HG03039 (cell line): ENCODE measurements at regions not wholly inside any gene's neighbourhood (a gene's known extent, or its start where the extent isn't known, plus 50 kb on each side); places are given as distances from the start of the nearest gene placed in this dataset.

Experiments
- ATAC-seq: cut with Tn5 transposase; IDR thresholded peaks from one replicate; pipeline ENCODE4 v1.9.1; 2021; ENCODE audit warnings: mild to moderate bottlenecking, moderate library complexity; ENCODE audit not compliant: unreplicated experiment

DNA sequence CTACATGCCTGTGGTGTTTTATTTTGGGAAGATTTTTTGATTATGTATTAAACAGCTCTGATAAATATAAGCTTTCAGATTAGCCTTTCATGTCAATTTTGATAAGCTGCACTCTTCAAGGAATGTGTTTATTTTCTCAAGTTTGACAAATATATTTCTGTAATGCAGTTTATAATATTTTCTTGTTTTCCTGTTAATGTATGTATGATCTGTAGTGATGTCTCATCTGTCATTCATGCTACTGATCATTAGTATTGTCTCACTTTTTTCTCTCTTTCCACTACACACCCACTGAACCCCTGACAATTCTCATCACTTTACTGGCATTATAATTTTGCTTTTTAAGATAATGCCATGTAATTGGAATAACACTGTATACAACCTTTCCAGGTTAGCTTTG lies 100.9 kb downstream of the TMEM18 start:
- no peak for ATAC-seq

DNA sequence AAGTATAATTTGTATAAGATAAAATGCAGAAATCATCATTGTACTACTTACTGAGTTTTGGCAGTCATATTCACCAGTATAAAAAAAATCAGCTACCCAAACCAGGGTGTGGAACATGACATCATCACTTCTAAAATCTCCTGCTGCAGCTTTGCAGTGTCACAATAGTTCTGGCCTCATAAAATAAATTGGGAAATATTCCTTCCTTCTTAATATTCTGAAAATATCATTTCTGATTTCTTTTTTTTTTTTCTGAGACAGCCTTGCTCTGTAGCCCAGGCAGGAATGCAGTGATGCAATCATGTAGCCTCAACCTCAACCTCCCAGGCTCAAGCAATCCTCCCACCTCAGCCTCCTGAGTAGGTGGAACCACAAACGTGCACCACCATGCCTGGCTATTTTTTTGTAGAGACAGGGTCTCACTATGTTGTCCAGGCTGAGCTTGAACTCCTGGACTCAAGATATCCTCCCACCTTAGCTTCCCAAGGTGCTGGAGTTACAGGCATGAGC lies 101.4 kb downstream of the TMEM18 start:
- ATAC-seq = no peak

DNA sequence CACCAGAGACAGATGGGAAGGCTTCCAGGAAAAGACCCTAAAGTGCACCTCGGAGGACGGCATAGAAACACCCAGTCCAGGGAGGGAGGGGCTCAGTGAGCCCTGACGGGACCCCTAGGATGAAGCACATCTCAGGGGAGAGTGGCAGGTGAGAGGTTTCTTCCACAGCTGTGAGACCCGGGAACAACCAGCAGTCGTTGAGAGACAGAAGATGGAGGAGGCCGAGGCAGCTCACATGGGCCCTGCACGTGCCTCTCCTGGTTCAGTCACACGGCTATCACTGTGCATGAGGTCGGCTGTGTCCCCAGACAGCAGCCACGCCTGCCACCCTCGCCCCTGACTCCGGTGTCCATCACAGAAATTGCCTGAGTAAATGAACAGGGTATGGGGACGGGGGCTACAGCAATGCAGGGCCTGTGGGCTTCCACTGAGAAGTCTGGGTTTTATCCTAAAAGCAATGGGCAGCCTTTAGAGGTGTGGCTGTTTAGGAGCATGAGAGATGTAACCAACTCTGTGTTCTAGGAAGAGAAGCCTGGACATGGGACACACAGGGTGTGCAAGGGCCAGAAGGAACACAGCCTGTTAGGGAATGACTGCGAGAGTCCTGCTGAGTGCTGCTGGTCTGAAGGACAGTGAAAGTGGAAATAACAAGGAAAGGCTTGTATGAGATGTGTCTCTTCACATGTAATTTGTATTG lies 102.0 kb downstream of the TMEM18 start:
- no peak for ATAC-seq

DNA sequence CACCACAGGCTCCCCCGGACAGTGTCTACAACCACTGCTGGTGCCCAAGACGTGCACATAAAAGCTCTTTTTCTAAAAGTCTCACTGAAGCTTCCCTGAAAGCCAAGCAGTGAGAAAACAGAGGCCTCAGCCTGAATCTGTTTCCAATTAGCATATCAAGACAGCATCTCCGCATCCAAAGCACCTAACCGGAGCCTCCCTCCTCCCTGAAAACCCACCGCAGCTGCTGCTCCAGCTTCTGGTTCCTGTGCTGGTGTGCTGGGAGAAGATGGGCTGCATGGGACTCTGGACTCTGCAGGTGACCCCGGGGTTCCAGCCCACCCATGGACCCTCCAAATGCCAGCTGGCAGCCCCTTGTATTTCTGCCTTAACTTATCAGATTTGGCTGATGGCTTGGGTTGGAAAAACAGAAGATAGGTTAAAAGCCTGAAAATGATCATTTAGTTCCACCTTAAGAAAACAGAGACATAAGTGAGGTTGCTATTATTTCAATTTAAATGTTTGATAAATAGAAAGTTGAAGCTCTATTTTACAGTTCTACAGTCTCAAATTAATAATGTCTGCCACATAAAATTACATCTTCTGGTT lies 103.3 kb downstream of the TMEM18 start:
- ATAC-seq = no peak

- no peak for ATAC-seq
These were observed 104.2 kb downstream of the TMEM18 start for GRCh38 chr2:573025-573424.

GRCh38 chr2:569681-570080 lies 107.5 kb downstream of the TMEM18 start:
- no peak for ATAC-seq

GRCh38 chr2:568639-569235 lies 108.5 kb downstream of the TMEM18 start:
- ATAC-seq = no peak

GRCh38 chr2:567865-568638 lies 109.2 kb downstream of the TMEM18 start:
- no peak for ATAC-seq

GRCh38 chr2:567496-567864 lies 109.7 kb downstream of the TMEM18 start:
- ATAC-seq = no peak

GRCh38 chr2:566379-567313 lies 110.6 kb downstream of the TMEM18 start:
- ATAC-seq = no peak

GRCh38 chr2:564471-565181 lies 112.6 kb downstream of the TMEM18 start:
- no peak for ATAC-seq

DNA sequence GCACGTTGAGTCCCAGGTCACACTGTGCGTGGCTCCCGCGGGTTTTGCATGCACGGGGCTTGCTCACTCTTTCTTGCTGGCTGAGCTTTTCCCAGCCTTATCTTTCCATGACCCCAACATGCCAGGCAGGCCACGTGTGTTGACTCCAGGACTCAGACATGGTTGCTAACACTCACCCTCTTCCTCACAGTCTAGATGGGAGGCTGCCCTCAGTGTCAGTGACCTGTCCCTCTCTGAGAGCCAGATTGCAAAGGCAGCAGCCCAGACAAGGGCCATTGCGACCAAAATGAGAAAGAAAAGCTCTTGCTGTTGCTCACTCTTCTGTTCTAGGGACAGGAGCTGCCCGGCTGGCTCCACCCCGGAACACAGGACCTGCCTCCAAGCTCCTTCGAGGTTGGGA lies 113.7 kb downstream of the TMEM18 start:
- ATAC-seq = no peak

- ATAC-seq = no peak
These were observed 114.5 kb downstream of the TMEM18 start for GRCh38 chr2:562391-563364.

- ATAC-seq = no peak
These were observed 118.3 kb downstream of the TMEM18 start for GRCh38 chr2:558879-559278.

DNA sequence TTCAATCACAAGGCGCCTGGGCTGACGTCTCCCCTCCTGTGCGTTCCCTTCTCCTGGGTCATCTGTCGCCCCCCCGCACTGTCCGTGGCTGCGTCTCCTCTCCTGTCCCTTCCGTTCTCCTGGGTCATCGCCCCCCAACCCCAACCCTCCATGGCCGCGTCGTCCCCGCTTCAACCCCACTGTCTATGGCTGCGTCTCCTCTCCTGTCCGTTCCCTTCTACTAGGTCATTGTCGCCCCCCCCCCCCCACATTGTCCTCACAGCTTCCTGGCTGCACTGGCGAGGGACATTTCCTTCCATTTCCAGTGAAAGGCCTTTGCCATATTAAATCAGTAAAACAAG lies 118.9 kb downstream of the TMEM18 start:
- no peak for ATAC-seq

GRCh38 chr2:557635-558301 lies 119.4 kb downstream of the TMEM18 start:
- ATAC-seq = no peak

DNA sequence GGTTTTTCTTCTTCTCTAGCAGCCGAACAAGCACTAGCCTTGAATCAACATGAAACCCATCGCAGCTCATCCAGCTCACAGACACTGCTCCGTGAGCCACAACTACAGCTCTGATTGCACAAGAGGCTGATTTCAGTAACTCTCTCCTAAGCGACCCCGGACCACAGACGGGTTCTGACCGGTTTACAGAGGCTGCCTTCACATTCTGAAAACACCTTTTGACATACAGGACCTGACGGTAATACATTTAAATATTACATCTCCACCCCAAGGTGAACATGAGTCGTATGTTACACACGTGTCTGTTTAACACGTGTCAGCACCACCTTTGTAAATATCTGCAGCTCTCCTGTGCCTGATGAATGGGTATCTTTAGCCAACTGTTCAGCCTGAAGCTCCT lies 120.7 kb downstream of the TMEM18 start:
- no peak for ATAC-seq

- ATAC-seq = no peak
These were observed 121.9 kb downstream of the TMEM18 start for GRCh38 chr2:555164-555922.
